Stimulated activated naive CD8-positive, alpha-beta T cell treated with anti-CD3 and anti-CD28 coated beads, Interleukin-15, Interleukin-2, amounts not matched to agents 100 ng/mL and 50 ng/mL, for 24 hours (primary cell): ENCODE measurements at regions not wholly inside any gene's neighbourhood (a gene's known extent, or its start where the extent isn't known, plus 50 kb on each side); places are given as distances from the start of the nearest gene placed in this dataset.

Experiments
- H3K27ac Mint-ChIP-seq: one replicate; pipeline ENCODE4 v1.8.0; 2021; ENCODE audit warnings: mild to moderate bottlenecking, mixed read lengths
- H3K27me3 Mint-ChIP-seq: one replicate; pipeline ENCODE4 v1.8.0; 2021; ENCODE audit warnings: mixed read lengths
- H3K36me3 Mint-ChIP-seq: one replicate; pipeline ENCODE4 v1.8.0; 2021; ENCODE audit warnings: low read depth, mixed read lengths
- H3K4me1 Mint-ChIP-seq: one replicate; pipeline ENCODE4 v1.8.0; 2021; ENCODE audit warnings: low read depth, mixed read lengths
- H3K4me3 Mint-ChIP-seq: one replicate; pipeline ENCODE4 v1.8.0; 2021; ENCODE audit warnings: mild to moderate bottlenecking, mixed read lengths
- H3K9me3 Mint-ChIP-seq: one replicate; pipeline ENCODE4 v1.8.0; 2021; ENCODE audit warnings: mixed read lengths

- Mint-ChIP-seq H3K4me1 (peaks cover 6% of the 10 kb centered on the region), H3K36me3 (no peaks in the 10 kb centered on the region), H3K27me3 (no peaks in the 10 kb centered on the region), H3K9me3 (peaks cover 6% of the 10 kb centered on the region), H3K27ac (peak overlapping the region; percentile 67), H3K4me3 (no peak overlapping the region)
Observed at GRCh38 chrX:4253092-4253491, 539.6 kb upstream of the PRKX start.

GRCh38 chrX:4249401-4249800, 536.0 kb upstream of the PRKX start:
- no peak overlapping the region for H3K4me3 Mint-ChIP-seq
- peaks cover 6% of the 10 kb centered on the region for H3K9me3 Mint-ChIP-seq
- H3K27ac Mint-ChIP-seq = no peak overlapping the region
- no peaks in the 10 kb centered on the region for H3K36me3 Mint-ChIP-seq
- H3K4me1 Mint-ChIP-seq = peaks cover 6% of the 10 kb centered on the region
- no peaks in the 10 kb centered on the region for H3K27me3 Mint-ChIP-seq

- no peak overlapping the region for H3K27ac Mint-ChIP-seq
- H3K4me3 Mint-ChIP-seq = no peak overlapping the region
- H3K27me3 Mint-ChIP-seq = no peaks in the 10 kb centered on the region
- H3K36me3 Mint-ChIP-seq = no peaks in the 10 kb centered on the region
- no peaks in the 10 kb centered on the region for H3K9me3 Mint-ChIP-seq
- H3K4me1 Mint-ChIP-seq = peaks cover 4% of the 10 kb centered on the region
Observed at GRCh38 chrX:4243759-4244158, 530.3 kb upstream of the PRKX start.

- Mint-ChIP-seq H3K36me3 (no peaks in the 10 kb centered on the region), H3K27ac (no peak overlapping the region), H3K27me3 (no peaks in the 10 kb centered on the region), H3K4me1 (peaks cover 4% of the 10 kb centered on the region), H3K9me3 (no peaks in the 10 kb centered on the region), H3K4me3 (no peak overlapping the region)
Observed at GRCh38 chrX:4240541-4241194, 527.2 kb upstream of the PRKX start.

- H3K4me3 Mint-ChIP-seq = no peak overlapping the region
- no peaks in the 10 kb centered on the region for H3K27me3 Mint-ChIP-seq
- no peaks in the 10 kb centered on the region for H3K36me3 Mint-ChIP-seq
- H3K9me3 Mint-ChIP-seq = no peaks in the 10 kb centered on the region
- H3K4me1 Mint-ChIP-seq = peaks cover 4% of the 10 kb centered on the region
- no peak overlapping the region for H3K27ac Mint-ChIP-seq
Observed at GRCh38 chrX:4239650-4240540, 526.4 kb upstream of the PRKX start.

GRCh38 chrX:4238916-4239315, 525.5 kb upstream of the PRKX start:
- Mint-ChIP-seq H3K27me3 (no peaks in the 10 kb centered on the region), H3K27ac (no peak overlapping the region), H3K4me1 (peaks cover 4% of the 10 kb centered on the region), H3K4me3 (no peak overlapping the region), H3K36me3 (no peaks in the 10 kb centered on the region), H3K9me3 (peaks cover 5% of the 10 kb centered on the region)

- no peak overlapping the region for H3K4me3 Mint-ChIP-seq
- H3K27me3 Mint-ChIP-seq = no peaks in the 10 kb centered on the region
- H3K4me1 Mint-ChIP-seq = no peaks in the 10 kb centered on the region
- H3K9me3 Mint-ChIP-seq = peaks cover 3% of the 10 kb centered on the region
- no peak overlapping the region for H3K27ac Mint-ChIP-seq
- H3K36me3 Mint-ChIP-seq = no peaks in the 10 kb centered on the region
Observed at GRCh38 chrX:4225086-4225485, 511.6 kb upstream of the PRKX start.

GRCh38 chrX:4206941-4207340, 493.5 kb upstream of the PRKX start:
- Mint-ChIP-seq H3K36me3 (no peaks in the 10 kb centered on the region), H3K27ac (no peak overlapping the region), H3K9me3 (no peaks in the 10 kb centered on the region), H3K4me1 (no peaks in the 10 kb centered on the region), H3K27me3 (no peaks in the 10 kb centered on the region), H3K4me3 (no peak overlapping the region)

- Mint-ChIP-seq H3K27me3 (no peaks in the 10 kb centered on the region), H3K27ac (no peak overlapping the region), H3K36me3 (no peaks in the 10 kb centered on the region), H3K9me3 (peaks cover 4% of the 10 kb centered on the region), H3K4me1 (no peaks in the 10 kb centered on the region), H3K4me3 (no peak overlapping the region)
Observed at GRCh38 chrX:4197971-4198370, 484.5 kb upstream of the PRKX start.

GRCh38 chrX:4193500-4194155, 480.2 kb upstream of the PRKX start:
- Mint-ChIP-seq H3K9me3 (peaks cover 8% of the 10 kb centered on the region), H3K27ac (no peak overlapping the region), H3K36me3 (no peaks in the 10 kb centered on the region), H3K4me1 (no peaks in the 10 kb centered on the region), H3K4me3 (no peak overlapping the region), H3K27me3 (no peaks in the 10 kb centered on the region)

- H3K36me3 Mint-ChIP-seq = no peaks in the 10 kb centered on the region
- no peak overlapping the region for H3K4me3 Mint-ChIP-seq
- no peaks in the 10 kb centered on the region for H3K27me3 Mint-ChIP-seq
- H3K9me3 Mint-ChIP-seq = peaks cover 8% of the 10 kb centered on the region
- H3K4me1 Mint-ChIP-seq = no peaks in the 10 kb centered on the region
- no peak overlapping the region for H3K27ac Mint-ChIP-seq
Observed at GRCh38 chrX:4186331-4186730, 472.9 kb upstream of the PRKX start.

- Mint-ChIP-seq H3K27me3 (no peaks in the 10 kb centered on the region), H3K9me3 (peaks cover 6% of the 10 kb centered on the region), H3K4me1 (no peaks in the 10 kb centered on the region), H3K4me3 (no peak overlapping the region), H3K36me3 (no peaks in the 10 kb centered on the region), H3K27ac (no peak overlapping the region)
Observed at GRCh38 chrX:4185086-4185485, 471.6 kb upstream of the PRKX start.

- Mint-ChIP-seq H3K27me3 (no peaks in the 10 kb centered on the region), H3K4me1 (no peaks in the 10 kb centered on the region), H3K9me3 (peaks cover 4% of the 10 kb centered on the region), H3K4me3 (no peak overlapping the region), H3K36me3 (no peaks in the 10 kb centered on the region), H3K27ac (no peak overlapping the region)
Observed at GRCh38 chrX:4182408-4182806, 469.0 kb upstream of the PRKX start.

- no peak overlapping the region for H3K4me3 Mint-ChIP-seq
- peaks cover 4% of the 10 kb centered on the region for H3K9me3 Mint-ChIP-seq
- H3K27me3 Mint-ChIP-seq = no peaks in the 10 kb centered on the region
- H3K27ac Mint-ChIP-seq = no peak overlapping the region
- H3K4me1 Mint-ChIP-seq = no peaks in the 10 kb centered on the region
- no peaks in the 10 kb centered on the region for H3K36me3 Mint-ChIP-seq
Observed at GRCh38 chrX:4181782-4182407, 468.4 kb upstream of the PRKX start.

GRCh38 chrX:4179031-4179430, 465.6 kb upstream of the PRKX start:
- Mint-ChIP-seq H3K4me3 (no peak overlapping the region), H3K27me3 (no peaks in the 10 kb centered on the region), H3K36me3 (no peaks in the 10 kb centered on the region), H3K27ac (no peak overlapping the region), H3K9me3 (peaks cover 4% of the 10 kb centered on the region), H3K4me1 (no peaks in the 10 kb centered on the region)
